Keratinocyte (primary cell): ENCODE measurements at regions not wholly inside any gene's neighbourhood (a gene's known extent, or its start where the extent isn't known, plus 50 kb on each side); places are given as distances from the start of the nearest gene placed in this dataset.

Source experiments
- DNase-seq: peaks from one replicate; pipeline ENCODE4 v3.0.0-alpha.2; 2011; ENCODE audit warnings: low read depth, missing footprints, low spot score
- FAIRE-seq: peaks from 2 replicates; lab custom pipeline; 2011; peaks lifted over from hg19 to GRCh38; lab: Jason Lieb, UNC
- H2AFZ ChIP-seq: 2 replicates; pipeline ENCODE4 v1.6.0; 2012; ENCODE audit warnings: low read length, control low read depth, inconsistent platforms; ENCODE audit not compliant: control insufficient read depth
- H3K27ac ChIP-seq: 2 replicates; pipeline ENCODE4 v1.5.1; 2011; ENCODE audit warnings: low read length; ENCODE audit not compliant: control insufficient read depth, insufficient read depth
- H3K27me3 ChIP-seq: 3 replicates; pipeline ENCODE4 v1.6.0; 2011; ENCODE audit warnings: low read length; ENCODE audit not compliant: control insufficient read depth, insufficient read depth; ENCODE audit errors: extremely low read depth
- H3K36me3 ChIP-seq, 2 experiments: 2 replicates in 1 of 2; 3 replicates in 1 of 2; pipeline ENCODE4 v1.5.1; 2011; ENCODE audit warnings: low read length in 2 of 2, mild to moderate bottlenecking in 1 of 2; ENCODE audit not compliant: control insufficient read depth in 2 of 2, insufficient read depth in 2 of 2; ENCODE audit errors: extremely low read depth in 1 of 2
- H3K4me1 ChIP-seq: 3 replicates; pipeline ENCODE4 v1.5.1; 2011; ENCODE audit warnings: low read length; ENCODE audit not compliant: control insufficient read depth, insufficient read depth; ENCODE audit errors: extremely low read depth
- H3K4me2 ChIP-seq: 3 replicates; pipeline ENCODE4 v1.6.0; 2011; ENCODE audit warnings: low read depth, low read length; ENCODE audit not compliant: control insufficient read depth, insufficient read depth; ENCODE audit errors: extremely low read depth
- H3K4me3 ChIP-seq, 3 experiments: fragments of 200-600 bp in 1 of 3; sonication (generic) in 1 of 3; 2 replicates in 2 of 3; 3 replicates in 1 of 3; pipeline ENCODE4 v1.5.1; 2011 to 2016; ENCODE audit warnings: low read length in 3 of 3, mild to moderate bottlenecking in 3 of 3, control low read depth in 2 of 3, inconsistent platforms in 1 of 3, low read depth in 1 of 3, mixed read lengths in 1 of 3, mixed run types in 1 of 3, moderate library complexity in 1 of 3; ENCODE audit not compliant: control insufficient read depth in 2 of 3, insufficient read depth in 2 of 3; ENCODE audit errors: extremely low read depth in 1 of 3
- H3K79me2 ChIP-seq: 2 replicates; pipeline ENCODE4 v1.6.0; 2012; ENCODE audit warnings: low read length; ENCODE audit not compliant: control insufficient read depth, insufficient read depth
- H3K9ac ChIP-seq: 3 replicates; pipeline ENCODE4 v1.6.0; 2011; ENCODE audit warnings: low read length; ENCODE audit not compliant: control insufficient read depth, insufficient read depth; ENCODE audit errors: extremely low read depth
- H3K9me1 ChIP-seq: 3 replicates; pipeline ENCODE4 v1.6.0; 2011; ENCODE audit warnings: low read length; ENCODE audit not compliant: control insufficient read depth, insufficient read depth; ENCODE audit errors: extremely low read depth
- H3K9me3 ChIP-seq: 2 replicates; pipeline ENCODE4 v1.5.1; 2012; ENCODE audit warnings: low read depth, low read length; ENCODE audit not compliant: control insufficient read depth
- H4K20me1 ChIP-seq: 3 replicates; pipeline ENCODE4 v1.6.0; 2011; ENCODE audit warnings: low read length; ENCODE audit not compliant: control insufficient read depth, insufficient read depth; ENCODE audit errors: extremely low read depth
- EZH2 ChIP-seq: IDR thresholded peaks from one replicate; pipeline ENCODE4 v1.6.1; 2012; ENCODE audit warnings: inconsistent platforms, mild to moderate bottlenecking, low read length, moderate library complexity
- dilution Hi-C: fragments of 300-500 bp; cut with MboI; formaldehyde crosslinking; loops from one replicate; pipeline ENCODE4 v1.7.0; 2020; ENCODE audit warnings: low sequenced_read_pairs; ENCODE audit not compliant: extremely low pct_ligation_motif_present
- TF ChIP-seq, protein P1 (sequence below), 3 experiments: IDR thresholded peaks in 1 of 3; conservative IDR thresholded peaks in 1 of 3; optimal IDR thresholded peaks in 1 of 3; 2 replicates in 2 of 3; 3 replicates in 1 of 3; pipeline versions ENCODE3 to v1.5.1; 2011; ENCODE audit warnings: low read length in 3 of 3, mild to moderate bottlenecking in 3 of 3, moderate library complexity in 2 of 3, control low read depth in 1 of 3, inconsistent platforms in 1 of 3; ENCODE audit not compliant: insufficient read depth in 2 of 3; ENCODE audit errors: extremely low read depth in 1 of 3

GRCh38 chr4:32735856-32736590 lies 2015.9 kb downstream of the PCDH7 start:
- Histone ChIP-seq H3K4me3 (no peak overlapping the region), H3K9me1 (no peaks in the 10 kb centered on the region), H4K20me1 (no peaks in the 10 kb centered on the region), H3K27ac (no peak overlapping the region), H3K9ac (no peak overlapping the region), H3K4me2 (no peak overlapping the region), H3K79me2 (no peaks in the 10 kb centered on the region), H3K27me3 (no peaks in the 10 kb centered on the region), H3K36me3 (no peaks in the 10 kb centered on the region), H2AFZ (no peak overlapping the region), H3K9me3 (no peaks in the 10 kb centered on the region), H3K4me1 (no peaks in the 10 kb centered on the region)
- DNase-seq (no peak), FAIRE-seq (no peak)
- dilution Hi-C loops = no loop called here
- TF ChIP-seq, protein P1, sequence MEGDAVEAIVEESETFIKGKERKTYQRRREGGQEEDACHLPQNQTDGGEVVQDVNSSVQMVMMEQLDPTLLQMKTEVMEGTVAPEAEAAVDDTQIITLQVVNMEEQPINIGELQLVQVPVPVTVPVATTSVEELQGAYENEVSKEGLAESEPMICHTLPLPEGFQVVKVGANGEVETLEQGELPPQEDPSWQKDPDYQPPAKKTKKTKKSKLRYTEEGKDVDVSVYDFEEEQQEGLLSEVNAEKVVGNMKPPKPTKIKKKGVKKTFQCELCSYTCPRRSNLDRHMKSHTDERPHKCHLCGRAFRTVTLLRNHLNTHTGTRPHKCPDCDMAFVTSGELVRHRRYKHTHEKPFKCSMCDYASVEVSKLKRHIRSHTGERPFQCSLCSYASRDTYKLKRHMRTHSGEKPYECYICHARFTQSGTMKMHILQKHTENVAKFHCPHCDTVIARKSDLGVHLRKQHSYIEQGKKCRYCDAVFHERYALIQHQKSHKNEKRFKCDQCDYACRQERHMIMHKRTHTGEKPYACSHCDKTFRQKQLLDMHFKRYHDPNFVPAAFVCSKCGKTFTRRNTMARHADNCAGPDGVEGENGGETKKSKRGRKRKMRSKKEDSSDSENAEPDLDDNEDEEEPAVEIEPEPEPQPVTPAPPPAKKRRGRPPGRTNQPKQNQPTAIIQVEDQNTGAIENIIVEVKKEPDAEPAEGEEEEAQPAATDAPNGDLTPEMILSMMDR (optimal IDR thresholded peaks at IDR 0.05 in 1 of 3, IDR thresholded peaks at IDR 0.05 in 1 of 3, conservative IDR thresholded peaks at IDR 0.05 in 1 of 3; ENCODE audit: extremely low read depth in 1 of 3, insufficient read depth in 2 of 3, low read length in 3 of 3) = no peak
- no peak for TF ChIP-seq EZH2

GRCh38 chr4:32744211-32744610 lies 2024.0 kb downstream of the PCDH7 start:
- Histone ChIP-seq H3K79me2 (no peaks in the 10 kb centered on the region), H3K4me3 (no peak overlapping the region), H3K4me2 (no peak overlapping the region), H3K4me1 (no peaks in the 10 kb centered on the region), H3K9me1 (no peaks in the 10 kb centered on the region), H2AFZ (no peak overlapping the region), H3K36me3 (no peaks in the 10 kb centered on the region), H3K27me3 (no peaks in the 10 kb centered on the region), H3K9me3 (peaks cover 5% of the 10 kb centered on the region), H3K9ac (no peak overlapping the region), H3K27ac (no peak overlapping the region), H4K20me1 (no peaks in the 10 kb centered on the region)
- TF ChIP-seq EZH2 = no peak
- TF ChIP-seq, protein P1 (optimal IDR thresholded peaks at IDR 0.05 in 1 of 3, IDR thresholded peaks at IDR 0.05 in 1 of 3, conservative IDR thresholded peaks at IDR 0.05 in 1 of 3; ENCODE audit: extremely low read depth in 1 of 3, insufficient read depth in 2 of 3, low read length in 3 of 3) = no peak
- DNase-seq = no peak
- dilution Hi-C loops = no loop called here
- FAIRE-seq = no peak
